ENCODE measurements at regions not wholly inside any gene's neighbourhood (a gene's known extent, or its start where the extent isn't known, plus 50 kb on each side); places are given as distances from the start of the nearest gene placed in this dataset.

GRCh38 chrX:69280933-69281332 lies 115.7 kb upstream of the PJA1 start:
- no peaks in the 10 kb centered on the region for H3K23me2 ChIP-seq (ENCODE audit: insufficient read length, low read depth, low read length, poor library complexity, severe bottlenecking)
- no peaks in the 10 kb centered on the region for H3K79me2 ChIP-seq (ENCODE audit: insufficient read depth, low read length)
- peaks cover 10% of the 10 kb centered on the region; the same call in 1 of the 2 replicates for H3K4me1 ChIP-seq (ENCODE audit: insufficient read depth, low read length)
- no peak overlapping the region for H3K14ac ChIP-seq (ENCODE audit: insufficient read depth, low read length)
- peaks cover 7% of the 10 kb centered on the region for H3K9me3 ChIP-seq (ENCODE audit: control insufficient read depth, low read depth, low read length)
- H3K18ac ChIP-seq (ENCODE audit: insufficient read length, low read depth, low read length), result no peak overlapping the region
- H3K23ac ChIP-seq (ENCODE audit: insufficient read length, low read depth, low read length), result no peak overlapping the region
- H3K9ac ChIP-seq (ENCODE audit: extremely low read depth, insufficient read length, low read length), result no peak overlapping the region
- no peak overlapping the region for H4K91ac ChIP-seq (ENCODE audit: insufficient read length, low read depth, low read length)
- no peak for DNase-seq
- H2AFZ ChIP-seq (ENCODE audit: low read length), result no peak overlapping the region
- H2BK5ac ChIP-seq (ENCODE audit: insufficient read length, low read length), result no peak overlapping the region
- H3K56ac ChIP-seq (ENCODE audit: insufficient read length, low read depth, low read length), result no peak overlapping the region
- Mint-ChIP-seq H3K4me3 (no peak overlapping the region), H3K27ac (no peak overlapping the region), H3K27me3 (ENCODE audit: low read depth) (peaks cover 100% of the 10 kb centered on the region), H3K36me3 (ENCODE audit: insufficient read depth in 1 of 3, low read depth in 3 of 3) (peaks cover 0 to 9% (median 6%) of the 10 kb centered on the region in 3 experiments; a peak in 5 of 7 replicates), H3K9me3 (peaks cover 67 to 90% of the 10 kb centered on the region in 2 experiments), H3K4me1 (peaks cover 32 to 45% of the 10 kb centered on the region in 2 experiments)
- H4K5ac ChIP-seq (ENCODE audit: insufficient read length, low read depth, low read length), result no peak overlapping the region
- TF ChIP-seq CTCF (conservative IDR thresholded peaks at IDR 0.05), result no peak
- no peak overlapping the region for H2AK5ac ChIP-seq (ENCODE audit: insufficient read length, low read length)
- H3K27ac ChIP-seq (ENCODE audit: insufficient read length, low read depth, low read length), result no peak overlapping the region
- H3T11ph ChIP-seq (ENCODE audit: low read length), result no peak overlapping the region
- no peak overlapping the region for H2BK20ac ChIP-seq (ENCODE audit: low read depth, low read length, poor library complexity, severe bottlenecking)
- H2BK15ac ChIP-seq (ENCODE audit: low read depth, low read length), result no peak overlapping the region
- H2BK12ac ChIP-seq (ENCODE audit: insufficient read length, low read depth, low read length), result no peak overlapping the region
- no peak overlapping the region for H3K4ac ChIP-seq (ENCODE audit: low read depth, low read length)
- peaks cover 22% of the 10 kb centered on the region; the same call in 1 of the 2 replicates for H3K27me3 ChIP-seq (ENCODE audit: insufficient read depth, low read length)
- no CpG with 5 or more reads among the region's 4 CpGs for WGBS (ENCODE audit: extremely low coverage, insufficient read length, low lambda C conversion rate)
- no peaks in the 10 kb centered on the region for H3K79me1 ChIP-seq (ENCODE audit: insufficient read depth, low read depth, low read length, poor library complexity, severe bottlenecking)
- no peaks in the 10 kb centered on the region for H4K20me1 ChIP-seq (ENCODE audit: control insufficient read depth, insufficient read depth, insufficient read length)
- H3K4me2 ChIP-seq (ENCODE audit: insufficient read depth, insufficient read length, low read length), result no peak overlapping the region
- H2BK120ac ChIP-seq (ENCODE audit: low read depth, low read length, poor library complexity, severe bottlenecking), result no peak overlapping the region
- no peak overlapping the region for H4K8ac ChIP-seq (replicated peaks; ENCODE audit: insufficient read length, low read depth, low read length)
